Activated CD8-positive, alpha-beta memory T cell treated with anti-CD3 and anti-CD28 coated beads for 24 hours (primary cell): ENCODE measurements at regions not wholly inside any gene's neighbourhood (a gene's known extent, or its start where the extent isn't known, plus 50 kb on each side); places are given as distances from the start of the nearest gene placed in this dataset.

Source experiments
- DNase-seq: peaks from one replicate; pipeline ENCODE4 v3.0.0-alpha.2; 2020

DNA sequence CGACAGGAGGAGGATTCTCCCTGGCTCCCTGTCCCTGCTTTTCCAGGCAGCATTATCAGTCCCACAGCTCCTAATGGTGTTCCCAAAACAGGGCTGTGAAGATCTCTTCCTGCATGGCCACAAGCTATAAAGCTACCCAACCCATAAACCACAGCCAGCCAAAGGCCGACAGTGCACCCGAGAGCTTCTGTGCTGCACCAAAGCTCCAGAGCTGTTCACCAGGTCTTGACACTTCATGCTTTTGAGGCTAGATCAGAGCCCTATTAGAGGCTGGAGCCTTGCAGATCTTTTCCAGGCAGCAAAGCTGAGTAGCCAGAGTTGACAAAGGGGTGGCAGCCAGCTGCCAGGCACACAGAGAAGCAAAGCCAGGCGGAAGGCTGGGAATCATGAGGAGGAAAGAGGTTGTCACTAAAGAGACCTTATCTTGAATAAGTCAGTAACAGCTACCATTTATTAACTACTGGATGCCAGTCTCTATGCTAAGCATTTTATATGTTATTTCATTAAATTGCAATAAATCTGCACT is 180.4 kb downstream of the KATNAL1 start:
- no peak for DNase-seq

DNA sequence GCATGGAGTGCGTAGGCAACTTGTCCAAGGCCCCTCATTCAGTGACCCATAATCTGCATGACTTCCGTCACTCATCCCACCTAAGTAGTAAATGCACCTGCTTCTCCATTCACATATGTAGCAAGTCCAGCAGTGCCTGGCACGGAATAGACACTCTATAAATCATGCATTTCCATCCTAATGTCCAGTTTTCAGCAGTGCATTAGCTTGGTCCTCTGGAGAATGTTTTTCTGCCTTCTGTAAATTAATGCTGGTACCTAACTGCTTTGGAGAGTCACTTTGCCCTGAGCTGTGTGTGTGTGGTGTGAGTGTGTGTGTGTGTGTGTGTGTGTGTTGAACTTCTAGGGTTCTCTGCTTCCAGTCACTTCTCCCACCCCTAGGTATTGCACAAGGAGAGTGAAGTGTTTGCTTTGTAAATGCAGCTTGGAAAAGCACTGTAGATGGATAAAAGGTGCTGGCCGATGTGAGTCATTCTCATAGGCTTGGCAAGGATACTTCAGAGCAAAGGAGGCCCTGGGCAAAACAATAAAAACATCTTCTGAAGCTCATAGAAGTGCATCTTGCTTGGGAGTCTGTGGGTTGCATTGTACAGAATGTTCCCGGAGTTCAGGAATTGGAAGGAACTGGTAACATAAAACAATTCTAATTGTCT is 181.8 kb downstream of the KATNAL1 start:
- no peak for DNase-seq

DNA sequence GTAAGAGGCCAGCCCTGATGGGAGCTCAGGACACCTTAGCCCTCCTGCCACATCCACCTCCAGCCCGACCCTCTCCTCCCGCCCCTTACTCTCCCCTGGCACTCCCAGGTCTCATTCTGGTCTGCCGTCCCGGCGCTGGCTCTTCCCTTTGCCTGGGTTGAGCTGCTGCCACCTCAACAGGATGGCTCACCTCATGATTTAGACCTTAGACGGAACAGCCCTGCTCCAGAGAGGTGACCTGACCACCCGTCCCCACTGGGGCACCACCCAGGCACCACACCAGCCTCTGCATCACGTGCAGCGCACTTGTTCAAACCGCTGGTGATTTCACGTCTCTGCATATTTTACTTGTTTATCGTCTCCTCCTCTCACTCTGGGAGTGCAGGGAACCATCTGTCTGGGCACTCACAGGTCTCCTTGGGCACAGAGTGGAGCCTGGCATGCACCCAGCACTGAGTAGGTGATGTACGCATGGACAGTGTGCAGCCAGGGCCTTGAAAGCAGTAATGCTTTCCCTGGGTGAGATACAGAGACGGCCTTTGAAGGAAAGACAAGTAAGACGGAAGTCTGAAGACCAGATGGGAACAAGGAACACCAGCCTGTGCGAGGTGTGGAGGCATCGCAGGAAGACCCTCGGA is 183.1 kb downstream of the KATNAL1 start:
- no peak for DNase-seq

DNA sequence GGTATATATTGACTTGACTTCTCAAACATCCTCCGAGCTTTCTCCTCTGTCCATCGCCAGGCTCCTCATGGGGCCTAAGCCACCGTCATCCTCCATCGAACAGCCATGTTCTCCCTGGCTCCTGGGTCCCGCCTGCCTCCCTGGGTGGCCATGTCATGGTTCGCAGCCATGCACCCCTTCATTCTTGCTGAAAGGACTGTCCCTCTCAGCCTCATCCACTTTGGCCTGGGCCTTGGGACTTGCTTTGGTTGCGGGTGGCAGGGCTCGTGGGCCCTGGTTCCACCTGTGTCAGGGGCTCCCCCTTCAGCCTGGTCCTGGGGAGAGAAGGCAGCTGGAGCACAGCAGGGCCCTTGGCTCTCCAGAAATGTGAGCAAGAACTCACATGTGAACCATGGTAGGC is 183.8 kb downstream of the KATNAL1 start:
- DNase-seq = no peak

DNA sequence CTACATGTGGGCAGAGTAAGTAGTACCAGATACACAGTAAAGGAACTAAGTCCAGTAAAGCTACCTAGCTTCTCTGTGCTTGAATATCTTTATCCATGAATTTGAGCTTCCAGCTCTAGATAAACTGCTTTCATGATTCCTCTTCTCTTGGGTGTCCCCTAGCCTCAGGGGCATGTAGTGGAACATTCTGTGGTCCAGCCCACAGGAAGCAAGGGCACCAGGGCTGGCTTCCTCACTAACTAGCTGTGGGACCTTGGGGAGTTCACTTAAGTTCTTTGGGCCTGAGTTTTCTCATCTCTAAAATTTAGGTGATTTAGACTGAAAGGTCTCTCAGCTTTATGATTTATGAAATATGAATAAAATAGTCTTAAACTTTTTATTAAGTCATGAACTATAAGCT is 185.7 kb downstream of the KATNAL1 start:
- no peak for DNase-seq

DNA sequence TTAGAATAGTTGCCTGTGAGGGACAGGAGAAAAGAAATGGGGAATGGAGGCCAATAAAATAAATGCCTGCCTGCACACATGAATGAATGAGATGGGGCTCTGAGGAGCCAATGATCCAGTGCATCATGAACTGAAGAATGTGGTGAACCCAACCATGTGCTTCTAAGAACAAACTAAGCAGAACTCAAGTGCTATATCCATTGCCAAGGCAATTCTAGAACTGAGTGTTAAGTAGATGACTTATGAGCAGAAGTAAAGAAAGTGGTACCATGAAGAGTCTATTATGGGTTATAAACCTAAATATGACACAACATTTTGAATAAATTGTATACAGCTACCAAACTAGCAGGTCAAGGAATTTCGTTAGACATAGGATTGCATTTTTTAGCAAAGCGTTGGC is 186.1 kb downstream of the KATNAL1 start:
- DNase-seq = no peak

DNA sequence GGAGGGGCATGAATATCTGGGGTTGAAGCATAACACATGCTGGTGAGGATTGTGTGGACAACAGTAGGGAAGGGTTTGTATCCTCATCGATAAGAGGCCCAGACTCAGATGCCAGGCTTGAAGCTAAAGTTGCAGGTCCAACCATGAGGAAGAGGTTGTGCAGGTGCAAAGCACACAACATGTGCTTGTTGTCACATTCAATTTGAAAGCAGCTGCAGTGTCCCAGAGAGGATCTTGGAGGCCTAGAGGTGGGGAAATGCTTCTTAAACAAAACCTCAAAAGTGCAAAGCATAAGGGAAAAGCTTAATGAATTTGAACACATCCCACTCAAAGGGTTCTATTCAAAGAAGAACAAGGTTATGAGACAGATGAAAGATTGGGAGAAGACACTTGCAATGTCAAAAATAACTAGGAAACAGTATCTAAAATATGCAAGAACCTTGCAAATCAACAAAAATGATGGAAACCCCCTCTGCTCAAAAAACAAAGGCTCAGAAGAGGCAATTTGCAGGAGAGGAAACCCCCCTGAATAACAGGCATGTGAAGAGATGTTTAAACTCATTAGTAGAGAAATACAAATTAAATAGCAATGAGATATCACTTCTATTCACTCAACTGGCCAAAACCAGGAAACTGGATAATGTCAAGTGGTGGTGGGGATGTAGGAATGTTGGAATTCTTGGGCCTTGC is 187.1 kb downstream of the KATNAL1 start:
- no peak for DNase-seq

DNA sequence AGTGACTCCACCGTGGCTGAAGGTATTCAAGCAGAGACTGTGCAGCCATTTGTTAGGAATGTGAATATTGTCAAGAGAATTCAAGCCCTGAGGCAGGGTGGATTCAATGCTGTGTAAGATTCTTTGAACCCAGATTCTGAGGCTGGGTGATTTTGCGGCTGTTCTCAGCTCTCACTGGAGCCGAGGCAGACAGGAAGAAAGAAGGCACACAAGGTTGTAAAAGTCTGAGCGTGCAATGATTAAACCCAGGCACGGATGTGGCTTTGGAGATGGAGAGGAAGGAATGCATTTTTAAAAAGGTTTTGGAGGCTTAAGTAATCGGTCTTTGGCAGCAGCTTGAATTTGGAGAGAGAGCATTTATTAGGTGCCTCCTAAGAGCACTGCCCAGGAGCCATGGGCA is 187.9 kb downstream of the KATNAL1 start:
- no peak for DNase-seq

DNA sequence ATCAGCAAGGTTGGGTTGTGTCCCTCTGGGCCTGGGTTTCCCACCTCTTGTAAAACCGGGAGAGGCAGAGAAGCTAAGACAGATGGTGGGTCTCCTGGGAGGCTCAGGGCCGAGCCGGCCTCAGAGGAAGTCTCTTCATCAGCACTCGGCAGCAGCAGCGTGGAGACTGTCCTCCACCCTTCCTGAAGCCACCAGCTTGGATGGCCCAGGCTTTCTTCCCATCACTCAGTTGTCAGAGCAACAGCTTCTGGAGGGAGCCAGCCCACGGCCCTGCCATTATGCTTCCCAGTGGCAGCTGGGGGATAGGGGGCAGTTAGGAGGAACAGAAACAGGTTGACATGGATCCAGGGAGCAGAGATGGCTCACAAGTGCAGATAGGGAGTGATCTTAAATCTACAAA is 191.0 kb downstream of the KATNAL1 start:
- no peak for DNase-seq

DNA sequence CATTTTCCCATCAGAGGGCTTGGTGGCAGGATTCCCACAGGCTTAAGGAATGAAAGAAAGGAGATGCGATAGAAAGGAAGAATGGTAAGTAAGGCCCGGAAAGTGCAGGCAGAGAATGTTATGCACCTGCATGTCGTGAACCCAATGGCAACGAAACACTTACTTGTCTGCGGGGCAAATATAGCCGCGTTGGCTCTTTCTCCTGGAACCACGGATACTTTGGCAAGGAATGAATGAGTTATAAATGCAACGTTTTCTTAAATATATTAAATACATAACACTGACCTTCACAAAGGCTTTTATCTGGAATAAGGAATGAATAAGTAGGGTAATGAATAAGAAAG is 192.1 kb downstream of the KATNAL1 start:
- no peak for DNase-seq

DNA sequence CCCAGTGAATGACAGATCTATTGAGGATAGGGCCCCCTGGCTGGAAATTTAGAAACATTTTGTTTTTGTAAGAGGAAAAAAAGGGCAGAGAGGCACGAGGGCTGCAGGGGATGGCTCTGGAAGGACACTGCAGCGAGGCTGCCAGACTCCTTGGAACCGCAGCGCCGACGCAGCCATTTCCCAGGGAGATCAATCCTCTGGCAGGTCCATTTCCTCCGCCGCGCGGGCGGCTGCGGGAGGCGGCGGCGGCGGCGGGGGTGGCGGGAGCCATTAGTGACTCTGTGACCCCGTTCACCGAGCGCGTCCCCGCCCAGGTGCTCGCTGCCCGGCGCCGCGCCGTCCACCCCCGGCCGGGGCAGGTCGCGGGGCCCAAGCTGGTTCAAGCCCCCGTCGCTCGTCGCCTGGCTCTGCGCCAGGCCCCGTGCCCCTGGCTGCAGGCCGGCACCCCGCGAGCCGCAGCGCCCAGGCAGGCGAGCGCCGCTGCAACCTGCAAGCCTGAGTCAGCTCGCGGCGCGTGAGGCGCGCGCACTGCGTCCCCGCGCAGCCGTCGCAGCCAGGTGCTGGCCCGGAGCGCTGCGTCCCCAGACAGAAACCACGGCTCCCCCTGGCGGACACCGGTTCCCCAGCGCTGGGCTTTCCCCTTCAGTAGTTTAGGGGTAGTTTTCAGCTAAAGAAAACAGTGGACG is 192.6 kb downstream of the KATNAL1 start:
- peak; percentile 98 for DNase-seq

DNA sequence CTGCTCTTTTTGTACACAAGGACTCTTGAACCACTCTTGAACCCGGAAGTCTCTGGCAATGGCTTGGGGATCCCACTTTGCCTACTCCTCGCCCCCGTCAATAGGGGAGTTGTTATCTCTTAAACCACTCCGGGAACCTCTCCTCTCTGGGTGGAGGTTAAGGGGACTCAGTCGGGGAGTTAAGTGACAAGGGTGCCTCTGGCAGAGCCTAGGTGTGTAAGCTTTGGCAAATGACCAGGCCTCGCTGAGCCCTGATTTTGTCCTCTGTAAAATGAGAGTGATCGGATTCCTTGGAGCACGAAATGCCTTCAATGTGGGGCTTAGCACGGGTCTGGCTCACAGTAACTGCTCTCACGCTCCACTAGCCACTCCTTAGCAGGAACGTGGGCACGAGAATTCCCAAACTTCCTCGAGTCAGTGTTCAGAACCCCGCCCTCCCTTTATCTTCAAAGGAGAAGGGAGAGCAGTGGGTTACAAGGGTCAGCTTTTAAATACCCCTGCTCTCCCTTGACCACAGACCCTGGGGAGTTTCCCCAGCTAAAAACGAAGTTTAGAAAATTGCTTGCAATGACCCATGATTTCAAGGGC is 193.3 kb downstream of the KATNAL1 start:
- DNase-seq = peak; percentile 62

DNA sequence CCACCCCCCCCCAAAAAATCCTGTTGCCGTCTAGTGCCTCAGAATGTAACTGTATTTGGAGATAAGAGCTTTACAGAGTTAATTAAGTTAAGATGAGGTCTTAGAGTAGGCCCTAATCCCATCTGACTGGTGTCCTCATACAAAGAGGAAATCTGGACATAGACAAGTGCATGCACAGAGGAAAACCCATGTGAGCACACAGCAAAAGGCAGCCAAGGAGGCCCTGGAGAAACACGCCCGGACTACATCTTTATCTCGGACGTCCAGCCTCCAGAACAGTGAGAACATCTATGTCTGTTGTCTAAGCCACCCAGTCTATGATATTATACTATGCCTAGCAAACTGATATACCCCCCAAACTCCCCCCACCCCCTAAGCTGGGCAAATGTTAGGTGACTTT is 193.8 kb downstream of the KATNAL1 start:
- DNase-seq = no peak

DNA sequence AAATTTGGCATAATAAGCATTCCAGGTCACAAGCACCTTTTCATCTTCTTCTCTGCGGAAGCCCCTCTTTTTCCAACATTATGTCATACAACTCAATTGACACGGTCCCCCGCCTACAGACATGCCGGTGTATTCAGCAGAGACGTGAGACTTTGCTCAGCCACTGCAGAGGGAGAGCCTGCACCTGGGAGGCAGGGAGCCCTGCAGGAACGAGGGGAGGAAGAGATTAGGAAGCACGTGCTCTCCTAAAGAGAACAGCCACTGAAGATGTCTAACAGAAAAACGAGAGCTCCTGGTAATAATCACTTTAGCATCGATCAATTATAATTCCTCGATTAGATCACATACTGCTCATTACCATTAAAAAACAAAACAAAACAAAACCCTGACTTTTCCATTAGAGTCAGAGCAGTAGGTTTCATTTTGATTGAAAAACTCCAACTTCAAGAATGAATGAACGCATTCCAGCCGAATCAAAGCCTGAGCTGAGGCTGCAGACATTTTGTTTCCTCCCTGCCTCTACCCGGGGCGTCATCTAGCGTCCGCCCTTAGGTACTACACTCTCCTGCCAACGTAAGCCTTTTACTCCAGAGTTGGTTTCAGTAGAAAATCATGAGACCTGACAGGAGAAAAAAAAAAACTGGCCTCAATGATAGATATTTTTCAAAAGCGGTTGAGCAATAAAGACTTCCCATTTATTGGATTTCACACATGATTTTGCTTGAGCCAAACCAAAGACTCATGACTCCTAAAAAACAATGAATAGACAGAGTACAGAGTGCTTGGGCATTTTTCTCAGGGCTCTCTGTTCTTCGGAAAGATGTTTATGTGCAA is 194.5 kb downstream of the KATNAL1 start:
- peak; percentile 87 for DNase-seq

DNA sequence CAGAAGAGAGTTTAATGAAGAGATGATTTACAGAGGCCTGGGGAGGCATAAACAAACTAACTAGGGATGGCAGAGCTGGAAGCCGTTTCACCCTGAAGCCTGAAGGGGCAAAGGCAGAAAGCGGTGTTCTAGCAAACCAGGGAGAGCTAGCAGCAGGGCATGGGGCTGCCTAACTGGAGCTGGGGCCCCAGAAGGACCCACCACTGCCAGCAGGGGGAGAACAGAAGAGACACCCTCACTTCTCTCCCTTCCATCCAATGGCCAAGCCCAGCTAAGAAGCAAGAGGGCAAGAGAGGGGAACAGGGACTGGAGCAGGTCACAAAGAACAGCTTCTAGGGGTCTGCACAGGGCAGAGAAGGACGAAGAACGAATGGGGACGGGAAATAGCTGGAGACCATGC is 195.5 kb downstream of the KATNAL1 start:
- no peak for DNase-seq

DNA sequence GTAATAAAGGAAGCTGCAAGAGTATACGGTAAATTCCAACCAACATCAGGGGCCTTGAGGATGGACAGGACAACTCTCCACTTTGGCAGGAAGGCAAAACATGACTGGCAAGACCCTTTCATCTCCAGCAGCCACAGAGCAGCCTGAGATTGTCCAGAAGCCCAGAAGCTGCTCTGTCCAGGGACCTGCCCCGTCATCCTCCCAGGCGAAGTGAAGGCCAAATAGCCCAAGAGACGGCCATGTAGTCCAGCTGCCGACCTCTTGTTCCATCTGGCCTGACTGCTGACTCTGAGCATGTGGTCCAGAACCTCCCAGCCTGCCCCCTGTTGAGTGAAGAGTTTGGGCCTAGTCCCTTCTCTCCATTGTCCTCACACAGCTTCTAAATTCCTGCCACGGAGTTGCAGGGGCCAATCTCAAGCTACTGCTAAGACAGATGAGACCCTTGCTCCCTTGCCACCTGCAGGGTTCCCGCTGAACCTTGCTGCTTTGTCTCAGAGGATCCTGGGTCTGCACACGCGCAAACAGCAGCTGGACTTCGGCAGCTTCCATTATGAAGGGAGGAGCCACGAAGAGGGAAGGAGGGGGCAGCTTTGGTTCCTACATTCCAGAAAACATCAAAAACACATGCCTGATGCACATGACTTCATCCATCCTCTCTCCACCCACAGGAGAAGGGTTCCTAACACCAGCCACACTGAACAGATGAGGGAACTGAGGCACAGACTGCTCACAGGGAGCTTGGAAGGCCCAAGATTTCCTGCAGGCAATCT is 196.9 kb downstream of the KATNAL1 start:
- no peak for DNase-seq

DNA sequence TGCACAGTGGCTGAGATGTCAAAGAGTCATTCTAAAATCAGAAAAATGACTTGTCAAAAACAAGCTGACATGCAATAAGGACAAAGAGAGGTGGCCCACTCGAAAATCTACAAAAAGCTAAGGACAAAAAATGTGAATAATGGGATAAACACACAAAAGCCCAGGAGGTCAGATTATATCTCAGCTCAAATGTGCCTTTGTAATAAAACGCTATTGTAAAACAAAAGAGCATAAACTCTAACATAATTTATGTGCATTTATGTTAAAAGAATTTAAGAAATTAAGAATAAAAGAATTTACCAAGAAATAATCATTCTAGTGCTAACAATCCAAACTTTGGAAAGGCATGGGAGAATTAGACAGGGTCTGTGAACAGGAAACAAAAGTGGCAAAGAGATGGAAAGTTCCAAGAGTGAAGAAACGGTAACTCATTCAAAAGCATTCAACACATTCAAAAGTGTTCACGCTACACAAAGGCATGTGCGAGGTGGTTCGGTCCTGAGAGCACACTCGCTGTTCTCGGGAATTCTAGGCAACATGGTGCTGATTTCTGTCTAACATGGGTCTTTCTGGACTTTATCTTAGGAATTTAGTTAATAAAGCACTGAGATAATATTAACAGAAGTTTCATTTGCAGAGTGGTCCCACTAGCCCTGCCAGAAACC is 197.7 kb downstream of the KATNAL1 start:
- no peak for DNase-seq

DNA sequence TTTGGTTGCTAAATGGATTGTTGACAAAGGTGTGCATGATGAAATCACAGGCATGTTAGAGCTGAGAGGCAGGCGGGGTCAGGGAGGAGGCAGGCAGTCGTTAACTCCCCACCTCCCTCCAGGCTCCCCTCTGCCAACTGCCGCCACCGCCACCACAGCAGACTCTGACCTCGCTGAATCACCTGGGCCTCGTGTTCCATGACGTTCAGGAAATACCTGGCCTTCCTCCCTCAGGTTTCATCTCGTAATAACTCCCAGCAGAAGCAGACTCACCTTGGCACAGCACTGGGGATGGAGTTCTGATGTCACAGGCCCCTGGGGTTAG is 198.5 kb downstream of the KATNAL1 start:
- no peak for DNase-seq

DNA sequence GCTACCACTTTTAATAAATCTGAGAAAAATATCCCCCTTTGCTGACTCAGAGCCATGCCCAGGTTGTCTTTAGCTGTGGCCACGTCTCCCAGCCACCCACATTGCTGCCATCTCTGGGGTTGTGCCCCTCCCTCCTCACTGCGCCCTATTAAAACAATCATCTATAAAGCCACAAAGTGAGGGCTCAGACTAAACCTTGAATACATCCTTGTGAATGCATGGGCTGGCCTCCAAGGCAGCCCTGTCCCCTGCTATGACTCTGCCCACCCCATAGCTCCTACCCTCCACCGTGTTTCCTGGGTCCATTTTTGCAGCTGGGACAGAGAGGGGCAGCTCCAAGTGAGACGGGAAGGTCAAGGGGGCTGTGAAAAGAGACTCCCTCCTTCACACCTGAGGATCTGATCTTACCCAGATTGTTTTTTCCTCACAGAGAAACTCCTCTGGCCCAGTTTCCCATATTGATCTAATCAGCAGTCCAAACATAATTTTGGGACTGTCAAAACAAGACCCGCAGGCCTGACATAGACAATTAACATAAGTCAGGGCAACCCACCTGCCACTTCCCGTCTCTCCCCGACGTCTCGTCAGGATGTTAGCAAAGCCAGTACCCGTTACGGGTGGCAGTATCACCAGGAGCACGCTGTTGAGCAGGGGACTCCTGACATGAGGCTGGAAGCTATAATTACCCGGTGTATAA is 199.0 kb downstream of the KATNAL1 start:
- DNase-seq = no peak

DNA sequence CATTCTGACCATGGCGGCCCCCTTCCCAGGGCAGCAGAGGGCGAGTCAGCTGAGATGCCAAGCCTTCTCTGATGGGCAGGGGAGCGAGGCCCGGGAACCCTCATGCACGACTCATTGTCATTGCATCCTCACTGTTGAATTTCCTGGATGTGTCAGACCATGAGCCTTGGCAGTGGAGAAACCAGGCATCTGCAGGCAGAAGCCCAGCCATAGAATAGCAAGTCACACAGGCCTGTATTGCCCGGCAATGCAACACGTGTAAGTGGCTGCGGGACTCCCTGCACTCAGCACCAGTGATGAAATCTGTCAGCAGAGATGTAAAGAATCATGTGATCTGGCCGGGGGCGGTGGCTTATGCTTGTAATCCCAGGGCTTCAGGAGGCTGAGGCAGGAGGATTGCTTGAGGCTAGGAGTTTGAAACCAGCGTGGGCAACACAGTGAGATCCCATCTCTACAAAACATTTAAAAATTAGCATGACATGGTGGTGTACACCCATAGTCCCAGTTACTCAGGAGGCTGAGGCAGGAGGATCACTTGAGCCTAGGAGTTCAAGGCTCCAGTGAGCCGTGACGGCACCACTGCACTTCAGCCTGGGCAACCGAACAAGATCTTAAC is 199.7 kb downstream of the KATNAL1 start:
- no peak for DNase-seq
